Coronary artery (tissue), 2 donors: ENCODE measurements at regions not wholly inside any gene's neighbourhood (a gene's known extent, or its start where the extent isn't known, plus 50 kb on each side); places are given as distances from the start of the nearest gene placed in this dataset.
A peak's percentile ranks its signal among the peaks of the same experiment; 100 is the strongest.

Source experiments
- DNase-seq: peaks from one replicate; pipeline ENCODE4 v3.0.0-alpha.2; 2017; ENCODE audit warnings: low spot score
- H3K27ac ChIP-seq, 2 donors: fragments of 200-600 bp; sonication (generic); one replicate each; pipeline ENCODE4 v1.5.1; 2016 to 2019
- H3K4me3 ChIP-seq: fragments of 200-600 bp; sonication (generic); 2 replicates; pipeline ENCODE4 v1.5.1; 2016; ENCODE audit warnings: mild to moderate bottlenecking, moderate library complexity
- CTCF ChIP-seq: fragments of 200-600 bp; sonication (generic); IDR thresholded peaks from one replicate; pipeline ENCODE4 v1.5.1; 2019; ENCODE audit warnings: antibody characterized with exemption

- Histone ChIP-seq H3K4me3 (no peak overlapping the region), H3K27ac (no peak overlapping the region)
- DNase-seq, result no peak
- TF ChIP-seq CTCF, result no peak
Measured at GRCh38 chr4:100306018-100306417, 115.8 kb upstream of the DDIT4L start.

- TF ChIP-seq CTCF, result no peak
- H3K4me3 ChIP-seq, result no peak overlapping the region
- DNase-seq, result no peak
- H3K27ac ChIP-seq, result peak overlapping the region; percentile 32 to 52
Measured at GRCh38 chr4:100302061-100303026, 112.1 kb upstream of the DDIT4L start.

DNA sequence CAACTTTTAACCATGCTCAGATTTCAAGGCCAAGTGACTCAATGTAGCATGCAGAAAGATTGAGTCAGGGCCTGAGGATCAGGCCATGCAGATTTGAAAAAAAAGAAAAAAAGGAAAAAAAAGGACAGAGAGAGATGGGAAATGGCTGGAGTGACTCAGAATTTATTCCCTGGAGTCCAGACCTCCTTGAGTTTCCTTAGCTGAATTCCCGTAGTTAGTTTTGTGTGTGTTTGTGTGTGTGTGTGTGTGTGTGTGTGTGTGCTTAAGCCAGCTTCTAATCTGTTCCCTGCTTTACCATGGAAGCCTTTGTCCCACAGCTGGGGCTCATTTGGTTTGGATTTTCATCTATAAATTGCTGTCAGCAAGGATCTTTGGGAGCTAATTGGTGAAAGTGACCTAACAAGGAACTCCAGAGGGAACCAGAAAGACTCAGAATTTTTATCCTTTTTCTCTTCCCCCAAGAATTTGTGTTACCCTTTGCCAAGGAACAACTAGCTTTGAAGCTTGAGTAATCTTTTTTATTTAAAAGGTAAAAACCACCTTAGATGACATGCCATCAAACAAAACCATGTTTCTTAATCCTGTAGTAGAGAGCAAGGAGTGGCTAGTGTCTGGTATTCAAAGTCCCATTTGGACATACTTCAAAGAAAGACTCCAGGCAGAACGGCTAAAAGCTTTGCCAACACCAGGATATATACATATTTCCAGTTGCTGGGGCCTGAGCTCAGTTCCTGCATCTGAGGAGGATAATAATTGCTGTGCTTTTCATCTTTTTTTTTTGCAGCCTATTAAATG lies 109.0 kb upstream of the DDIT4L start:
- Histone ChIP-seq H3K4me3 (no peak overlapping the region), H3K27ac (peak overlapping the region in 1 of 2 donors; percentile 59)
- no peak for DNase-seq
- no peak for TF ChIP-seq CTCF

DNA sequence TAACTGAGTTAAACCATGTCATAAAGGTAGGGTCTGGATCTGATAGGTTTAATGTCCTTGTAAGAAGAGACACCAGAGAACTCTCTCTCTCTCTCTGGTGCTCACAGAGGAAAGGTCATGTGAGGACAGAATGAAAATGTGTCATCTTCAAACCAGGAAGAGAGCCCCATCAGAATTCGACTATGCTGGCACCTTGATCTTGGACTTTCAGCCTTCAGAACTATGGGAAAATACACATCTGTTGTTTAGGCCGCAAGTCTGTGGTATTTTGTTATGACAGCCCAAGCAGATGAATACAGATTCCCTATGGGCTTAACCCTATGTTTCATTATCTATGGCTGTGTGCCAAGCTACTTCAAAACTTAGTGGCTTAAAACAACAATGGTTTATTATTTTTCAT lies 105.5 kb upstream of the DDIT4L start:
- no peak overlapping the region for H3K4me3 ChIP-seq
- no peak for TF ChIP-seq CTCF
- H3K27ac ChIP-seq, result no peak overlapping the region
- DNase-seq, result no peak

DNA sequence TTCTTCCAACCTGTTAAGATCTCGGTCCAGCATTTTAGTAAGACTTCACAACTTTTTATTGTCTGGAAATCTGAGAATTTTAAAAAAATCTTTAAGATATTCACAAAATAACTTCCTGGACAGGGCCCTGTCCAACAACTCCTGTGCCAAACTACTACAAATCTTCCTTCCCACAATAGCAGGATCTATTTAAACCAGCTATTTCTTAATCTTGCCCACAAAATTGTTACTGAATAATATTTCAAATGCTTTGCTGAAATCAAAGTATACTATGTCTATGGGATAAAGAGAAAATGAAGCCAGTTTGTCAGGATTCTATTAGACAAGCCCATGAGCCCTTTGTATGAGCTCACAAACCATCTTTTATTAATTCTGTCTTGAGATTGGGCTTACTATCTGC lies 104.1 kb upstream of the DDIT4L start:
- no peak overlapping the region for H3K4me3 ChIP-seq
- no peak for DNase-seq
- TF ChIP-seq CTCF, result no peak
- no peak overlapping the region for H3K27ac ChIP-seq

DNA sequence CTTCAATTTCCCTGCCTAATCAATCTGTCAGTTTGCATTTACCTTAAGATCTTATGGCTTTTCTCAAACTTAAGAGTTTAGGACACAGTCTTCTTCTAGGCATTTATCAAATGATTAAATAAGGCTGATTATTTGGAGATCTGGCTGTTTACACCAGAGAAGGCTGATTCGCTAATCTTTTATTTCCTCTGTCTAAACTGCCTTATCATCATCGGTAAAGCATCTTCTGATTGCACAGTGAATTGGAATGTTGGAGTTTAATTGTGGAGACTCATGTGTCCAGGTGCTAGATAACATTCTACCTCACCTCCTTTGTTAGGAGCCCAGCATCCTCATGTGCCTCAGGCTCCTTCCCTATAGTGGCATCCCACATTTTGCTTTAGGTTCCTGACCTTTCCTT lies 100.3 kb upstream of the DDIT4L start:
- Histone ChIP-seq H3K4me3 (no peak overlapping the region), H3K27ac (no peak overlapping the region)
- no peak for TF ChIP-seq CTCF
- no peak for DNase-seq
